K562 (cell line): ENCODE measurements at regions not wholly inside any gene's neighbourhood (a gene's known extent, or its start where the extent isn't known, plus 50 kb on each side); places are given as distances from the start of the nearest gene placed in this dataset.
A peak's percentile ranks its signal among the peaks of the same experiment; 100 is the strongest.

Experiments
- ARNT ChIP-seq, 2 experiments: fragments of 450-650 bp; IDR thresholded peaks; 2 replicates each; pipeline ENCODE4 v1.6.1; 2016; ENCODE audit warnings: mild to moderate bottlenecking in 1 of 2
- HDAC6 ChIP-seq: IDR thresholded peaks from 2 replicates; pipeline ENCODE4 v1.6.1; 2012; ENCODE audit warnings: low read depth, mild to moderate bottlenecking, control low read depth, inconsistent platforms, low read length, moderate library complexity
- KAT8 ChIP-seq: fragments of 450-650 bp; IDR thresholded peaks from 2 replicates; pipeline ENCODE4 v1.6.1; 2016; ENCODE audit warnings: low read depth, mild to moderate bottlenecking
- MYBL2 ChIP-seq, 2 experiments: fragments of 450-650 bp in 1 of 2; sonication (generic) in 1 of 2; formaldehyde crosslinking in 1 of 2; IDR thresholded peaks; 2 replicates each; pipeline versions ENCODE4 v1.6.1 to v1.8.1; 2017 to 2022; ENCODE audit warnings: borderline replicate concordance in 1 of 2, inconsistent platforms in 1 of 2, low read depth in 1 of 2, mild to moderate bottlenecking in 1 of 2, missing genetic modification reagents in 1 of 2, moderate library complexity in 1 of 2
- RFX5 ChIP-seq: IDR thresholded peaks from 2 replicates; pipeline ENCODE4 v1.6.1; 2011; ENCODE audit warnings: low read depth, mild to moderate bottlenecking, improper control_type of control experiment, low read length
- SAFB2 ChIP-seq: fragments of 200-400 bp; formaldehyde crosslinking; IDR thresholded peaks from 2 replicates; pipeline ENCODE4 v1.6.1; 2018; ENCODE audit warnings: borderline replicate concordance, low read length, low read depth, moderate library complexity; ENCODE audit not compliant: severe bottlenecking
- SUPT5H ChIP-seq: fragments of 450-650 bp; IDR thresholded peaks from 2 replicates; pipeline ENCODE4 v1.6.1; 2016
- ZNF224 ChIP-seq: sonication (generic); formaldehyde crosslinking; IDR thresholded peaks from 2 replicates; pipeline ENCODE4 v1.8.0; 2022; ENCODE audit warnings: mild to moderate bottlenecking, missing genetic modification reagents
- ZNF239 ChIP-seq: fragments of 250-450 bp; sonication (Bioruptor Pico); IDR thresholded peaks from 2 replicates; pipeline ENCODE4 v1.4.0; 2020; ENCODE audit warnings: mild to moderate bottlenecking
- ZNF347 ChIP-seq: fragments of 450-650 bp; formaldehyde crosslinking; IDR thresholded peaks from 2 replicates; pipeline ENCODE4 v1.4.0; 2020; ENCODE audit warnings: low read depth, mild to moderate bottlenecking, moderate library complexity
- TF ChIP-seq, protein P1 (sequence below): sonication (generic); formaldehyde crosslinking; IDR thresholded peaks from 2 replicates; pipeline ENCODE4 v1.8.1; 2023; ENCODE audit warnings: mild to moderate bottlenecking, missing genetic modification reagents
- TF ChIP-seq, protein P2 (sequence below): fragments of 250-450 bp; sonication (Bioruptor Pico); IDR thresholded peaks from 2 replicates; pipeline ENCODE4 v1.5.0; 2020; ENCODE audit warnings: mild to moderate bottlenecking, borderline replicate concordance
- TF ChIP-seq, protein P3 (sequence below): fragments of 450-650 bp; formaldehyde crosslinking; conservative IDR thresholded peaks from 2 replicates; pipeline ENCODE4 v1.4.0; 2022; ENCODE audit warnings: mild to moderate bottlenecking, missing genetic modification characterization
- TF ChIP-seq, protein P4 (sequence below): fragments of 250-450 bp; sonication (Bioruptor Pico); IDR thresholded peaks from 2 replicates; pipeline ENCODE4 v1.8.0; 2021; ENCODE audit warnings: moderate library complexity, mild to moderate bottlenecking, inconsistent platforms
- TF ChIP-seq, protein P5 (sequence below): sonication (generic); formaldehyde crosslinking; IDR thresholded peaks from 2 replicates; pipeline ENCODE4 v1.5.0; 2020; ENCODE audit warnings: missing genetic modification reagents
- TF ChIP-seq, protein P6 (sequence below): fragments of 250-450 bp; sonication (Bioruptor Pico); IDR thresholded peaks from 2 replicates; pipeline ENCODE4 v1.4.0; 2020; ENCODE audit warnings: mild to moderate bottlenecking, moderate library complexity, borderline replicate concordance

DNA sequence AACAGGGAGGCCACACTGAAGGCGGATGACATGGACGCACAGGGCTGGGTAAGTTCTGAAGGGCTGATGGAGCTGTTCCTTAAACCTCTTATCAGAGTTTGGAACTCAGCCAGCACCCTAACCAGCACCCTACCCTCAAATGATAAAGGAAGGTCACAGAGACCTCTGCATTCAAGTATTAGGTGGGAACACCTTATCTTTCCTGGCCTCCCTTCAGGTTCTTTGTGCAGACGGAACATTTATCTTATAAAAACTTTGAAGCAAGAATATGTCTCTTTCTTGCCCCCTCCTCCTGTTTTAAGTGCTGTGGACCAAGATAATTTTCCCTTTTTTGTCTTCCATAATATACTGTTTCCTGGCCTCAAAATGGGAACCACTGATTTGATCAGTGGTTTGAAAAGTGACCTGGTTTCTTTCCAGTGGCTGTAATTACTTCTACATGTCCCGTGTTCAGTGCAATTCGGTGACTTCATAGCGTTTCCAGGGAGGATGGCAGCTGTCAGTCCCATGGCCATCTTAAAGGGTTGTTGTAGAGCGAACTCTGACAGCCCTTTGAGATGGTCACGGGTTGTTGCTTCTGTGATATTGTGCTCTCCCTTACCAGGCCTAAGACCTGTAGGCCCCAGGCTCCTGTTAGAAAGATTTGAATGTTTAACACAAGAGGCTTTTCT, 213.2 kb upstream of the MYLIP start (continued):
- TF ChIP-seq, protein P1, sequence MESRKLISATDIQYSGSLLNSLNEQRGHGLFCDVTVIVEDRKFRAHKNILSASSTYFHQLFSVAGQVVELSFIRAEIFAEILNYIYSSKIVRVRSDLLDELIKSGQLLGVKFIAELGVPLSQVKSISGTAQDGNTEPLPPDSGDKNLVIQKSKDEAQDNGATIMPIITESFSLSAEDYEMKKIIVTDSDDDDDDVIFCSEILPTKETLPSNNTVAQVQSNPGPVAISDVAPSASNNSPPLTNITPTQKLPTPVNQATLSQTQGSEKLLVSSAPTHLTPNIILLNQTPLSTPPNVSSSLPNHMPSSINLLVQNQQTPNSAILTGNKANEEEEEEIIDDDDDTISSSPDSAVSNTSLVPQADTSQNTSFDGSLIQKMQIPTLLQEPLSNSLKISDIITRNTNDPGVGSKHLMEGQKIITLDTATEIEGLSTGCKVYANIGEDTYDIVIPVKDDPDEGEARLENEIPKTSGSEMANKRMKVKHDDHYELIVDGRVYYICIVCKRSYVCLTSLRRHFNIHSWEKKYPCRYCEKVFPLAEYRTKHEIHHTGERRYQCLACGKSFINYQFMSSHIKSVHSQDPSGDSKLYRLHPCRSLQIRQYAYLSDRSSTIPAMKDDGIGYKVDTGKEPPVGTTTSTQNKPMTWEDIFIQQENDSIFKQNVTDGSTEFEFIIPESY (CRISPR knock-in tag), result no peak
- TF ChIP-seq KAT8, result no peak
- TF ChIP-seq ZNF347 (CRISPR knock-in tag), result no peak
- no peak for TF ChIP-seq ZNF224 (CRISPR knock-in tag)
- no peak for TF ChIP-seq SUPT5H
- TF ChIP-seq, protein P2, sequence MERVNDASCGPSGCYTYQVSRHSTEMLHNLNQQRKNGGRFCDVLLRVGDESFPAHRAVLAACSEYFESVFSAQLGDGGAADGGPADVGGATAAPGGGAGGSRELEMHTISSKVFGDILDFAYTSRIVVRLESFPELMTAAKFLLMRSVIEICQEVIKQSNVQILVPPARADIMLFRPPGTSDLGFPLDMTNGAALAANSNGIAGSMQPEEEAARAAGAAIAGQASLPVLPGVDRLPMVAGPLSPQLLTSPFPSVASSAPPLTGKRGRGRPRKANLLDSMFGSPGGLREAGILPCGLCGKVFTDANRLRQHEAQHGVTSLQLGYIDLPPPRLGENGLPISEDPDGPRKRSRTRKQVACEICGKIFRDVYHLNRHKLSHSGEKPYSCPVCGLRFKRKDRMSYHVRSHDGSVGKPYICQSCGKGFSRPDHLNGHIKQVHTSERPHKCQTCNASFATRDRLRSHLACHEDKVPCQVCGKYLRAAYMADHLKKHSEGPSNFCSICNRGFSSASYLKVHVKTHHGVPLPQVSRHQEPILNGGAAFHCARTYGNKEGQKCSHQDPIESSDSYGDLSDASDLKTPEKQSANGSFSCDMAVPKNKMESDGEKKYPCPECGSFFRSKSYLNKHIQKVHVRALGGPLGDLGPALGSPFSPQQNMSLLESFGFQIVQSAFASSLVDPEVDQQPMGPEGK (CRISPR knock-in tag), result no peak
- TF ChIP-seq, protein P3, sequence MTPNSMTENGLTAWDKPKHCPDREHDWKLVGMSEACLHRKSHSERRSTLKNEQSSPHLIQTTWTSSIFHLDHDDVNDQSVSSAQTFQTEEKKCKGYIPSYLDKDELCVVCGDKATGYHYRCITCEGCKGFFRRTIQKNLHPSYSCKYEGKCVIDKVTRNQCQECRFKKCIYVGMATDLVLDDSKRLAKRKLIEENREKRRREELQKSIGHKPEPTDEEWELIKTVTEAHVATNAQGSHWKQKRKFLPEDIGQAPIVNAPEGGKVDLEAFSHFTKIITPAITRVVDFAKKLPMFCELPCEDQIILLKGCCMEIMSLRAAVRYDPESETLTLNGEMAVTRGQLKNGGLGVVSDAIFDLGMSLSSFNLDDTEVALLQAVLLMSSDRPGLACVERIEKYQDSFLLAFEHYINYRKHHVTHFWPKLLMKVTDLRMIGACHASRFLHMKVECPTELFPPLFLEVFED (CRISPR knock-in tag), result no peak
- TF ChIP-seq, protein P4, sequence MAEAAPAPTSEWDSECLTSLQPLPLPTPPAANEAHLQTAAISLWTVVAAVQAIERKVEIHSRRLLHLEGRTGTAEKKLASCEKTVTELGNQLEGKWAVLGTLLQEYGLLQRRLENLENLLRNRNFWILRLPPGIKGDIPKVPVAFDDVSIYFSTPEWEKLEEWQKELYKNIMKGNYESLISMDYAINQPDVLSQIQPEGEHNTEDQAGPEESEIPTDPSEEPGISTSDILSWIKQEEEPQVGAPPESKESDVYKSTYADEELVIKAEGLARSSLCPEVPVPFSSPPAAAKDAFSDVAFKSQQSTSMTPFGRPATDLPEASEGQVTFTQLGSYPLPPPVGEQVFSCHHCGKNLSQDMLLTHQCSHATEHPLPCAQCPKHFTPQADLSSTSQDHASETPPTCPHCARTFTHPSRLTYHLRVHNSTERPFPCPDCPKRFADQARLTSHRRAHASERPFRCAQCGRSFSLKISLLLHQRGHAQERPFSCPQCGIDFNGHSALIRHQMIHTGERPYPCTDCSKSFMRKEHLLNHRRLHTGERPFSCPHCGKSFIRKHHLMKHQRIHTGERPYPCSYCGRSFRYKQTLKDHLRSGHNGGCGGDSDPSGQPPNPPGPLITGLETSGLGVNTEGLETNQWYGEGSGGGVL (CRISPR knock-in tag), result no peak
- TF ChIP-seq, protein P5, sequence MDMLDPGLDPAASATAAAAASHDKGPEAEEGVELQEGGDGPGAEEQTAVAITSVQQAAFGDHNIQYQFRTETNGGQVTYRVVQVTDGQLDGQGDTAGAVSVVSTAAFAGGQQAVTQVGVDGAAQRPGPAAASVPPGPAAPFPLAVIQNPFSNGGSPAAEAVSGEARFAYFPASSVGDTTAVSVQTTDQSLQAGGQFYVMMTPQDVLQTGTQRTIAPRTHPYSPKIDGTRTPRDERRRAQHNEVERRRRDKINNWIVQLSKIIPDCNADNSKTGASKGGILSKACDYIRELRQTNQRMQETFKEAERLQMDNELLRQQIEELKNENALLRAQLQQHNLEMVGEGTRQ, result no peak
- no peak for TF ChIP-seq RFX5
- TF ChIP-seq ARNT (IDR thresholded peaks at IDR 0.05), result peak; percentile 86 to 89; a peak in 3 of 4 replicates
- peak; percentile 42; the same call in 1 of the 2 replicates for TF ChIP-seq ZNF239 (CRISPR knock-in tag)
- no peak for TF ChIP-seq HDAC6
- TF ChIP-seq, protein P6, sequence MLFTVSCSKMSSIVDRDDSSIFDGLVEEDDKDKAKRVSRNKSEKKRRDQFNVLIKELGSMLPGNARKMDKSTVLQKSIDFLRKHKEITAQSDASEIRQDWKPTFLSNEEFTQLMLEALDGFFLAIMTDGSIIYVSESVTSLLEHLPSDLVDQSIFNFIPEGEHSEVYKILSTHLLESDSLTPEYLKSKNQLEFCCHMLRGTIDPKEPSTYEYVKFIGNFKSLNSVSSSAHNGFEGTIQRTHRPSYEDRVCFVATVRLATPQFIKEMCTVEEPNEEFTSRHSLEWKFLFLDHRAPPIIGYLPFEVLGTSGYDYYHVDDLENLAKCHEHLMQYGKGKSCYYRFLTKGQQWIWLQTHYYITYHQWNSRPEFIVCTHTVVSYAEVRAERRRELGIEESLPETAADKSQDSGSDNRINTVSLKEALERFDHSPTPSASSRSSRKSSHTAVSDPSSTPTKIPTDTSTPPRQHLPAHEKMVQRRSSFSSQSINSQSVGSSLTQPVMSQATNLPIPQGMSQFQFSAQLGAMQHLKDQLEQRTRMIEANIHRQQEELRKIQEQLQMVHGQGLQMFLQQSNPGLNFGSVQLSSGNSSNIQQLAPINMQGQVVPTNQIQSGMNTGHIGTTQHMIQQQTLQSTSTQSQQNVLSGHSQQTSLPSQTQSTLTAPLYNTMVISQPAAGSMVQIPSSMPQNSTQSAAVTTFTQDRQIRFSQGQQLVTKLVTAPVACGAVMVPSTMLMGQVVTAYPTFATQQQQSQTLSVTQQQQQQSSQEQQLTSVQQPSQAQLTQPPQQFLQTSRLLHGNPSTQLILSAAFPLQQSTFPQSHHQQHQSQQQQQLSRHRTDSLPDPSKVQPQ (CRISPR knock-in tag), result no peak
- peak; percentile 54; the same call in 1 of the 2 replicates for TF ChIP-seq MYBL2 (IDR thresholded peaks at IDR 0.05; ENCODE audit: low read depth)
- no peak for TF ChIP-seq MYBL2 (CRISPR knock-in tag; IDR thresholded peaks at IDR 0.05; ENCODE audit: borderline replicate concordance)
- TF ChIP-seq SAFB2, result no peak
